Upper lobe of left lung (tissue), 6 donors: ENCODE measurements at regions not wholly inside any gene's neighbourhood (a gene's known extent, or its start where the extent isn't known, plus 50 kb on each side); places are given as distances from the start of the nearest gene placed in this dataset.

ENCODE experiments used
- ATAC-seq, 2 donors: fragments of 200-7000 bp; cut with Tn5 transposase; one replicate each; pipeline ENCODE4 v1.9.1; 2022; ENCODE audit warnings: mild to moderate bottlenecking in 2 of 2, moderate library complexity in 2 of 2; ENCODE audit not compliant: low FRiP score in 2 of 2
- DNase-seq, 2 donors: peaks; one replicate each; pipeline ENCODE4 v3.0.0-alpha.2; 2019 to 2020
- H3K27ac ChIP-seq, 4 donors: fragments of 200-600 bp; sonication (generic); one replicate each; pipeline ENCODE4 v1.5.1; 2016 to 2019
- H3K27me3 ChIP-seq, 4 donors: fragments of 200-600 bp; sonication (generic); one replicate each; pipeline ENCODE4 v1.5.1; 2017 to 2019
- H3K36me3 ChIP-seq, 4 donors: fragments of 200-600 bp; sonication (generic); one replicate each; pipeline ENCODE4 v1.5.1; 2016 to 2019
- H3K4me1 ChIP-seq, 4 donors: fragments of 200-600 bp; sonication (generic); one replicate each; pipeline ENCODE4 v1.5.1; 2018 to 2019
- H3K4me3 ChIP-seq, 4 donors: fragments of 200-600 bp; sonication (generic); one replicate each; pipeline ENCODE4 v1.5.1; 2017 to 2019; ENCODE audit warnings: mild to moderate bottlenecking in 2 of 4, moderate library complexity in 1 of 4
- H3K9me3 ChIP-seq, 4 donors: fragments of 200-600 bp; sonication (generic); one replicate each; pipeline ENCODE4 v1.5.1; 2018 to 2019
- EP300 ChIP-seq, 4 donors: sonication (generic); formaldehyde crosslinking; IDR thresholded peaks; one replicate each; pipeline ENCODE4 v1.5.1; 2017; ENCODE audit warnings: antibody characterized with exemption in 4 of 4, control low read depth in 2 of 4
- POLR2A ChIP-seq, 4 donors: fragments of 450-650 bp; IDR thresholded peaks; one replicate each; pipeline ENCODE4 v1.5.1; 2016 to 2017; ENCODE audit warnings: antibody characterized with exemption in 4 of 4, mild to moderate bottlenecking in 2 of 4
- POLR2AphosphoS5 ChIP-seq, 2 donors: sonication (generic); formaldehyde crosslinking; IDR thresholded peaks; one replicate each; pipeline ENCODE4 v1.5.1; 2017; ENCODE audit warnings: antibody characterized with exemption in 2 of 2
- WGBS, 2 donors: methylation state at CpG; one replicate each; pipeline ENCODE4 v1.1.5; 2017 to 2018; 5-methylcytosine and 5-hydroxymethylcytosine counted together
- TF ChIP-seq, protein P1 (sequence below), 6 experiments: fragments of 450-650 bp in 4 of 6; fragments of 200-600 bp in 2 of 6; sonication (generic) in 2 of 6; IDR thresholded peaks; one replicate each; pipeline ENCODE4 v1.5.1; 2016 to 2019; ENCODE audit warnings: antibody characterized with exemption in 6 of 6
- donor health status: DM: no; HTN: no; CAD: no; lungs with moderate emphysema.
- donor health status: DM: no; HTN: yes; CAD: no; lungs with severe emphysema.

DNA sequence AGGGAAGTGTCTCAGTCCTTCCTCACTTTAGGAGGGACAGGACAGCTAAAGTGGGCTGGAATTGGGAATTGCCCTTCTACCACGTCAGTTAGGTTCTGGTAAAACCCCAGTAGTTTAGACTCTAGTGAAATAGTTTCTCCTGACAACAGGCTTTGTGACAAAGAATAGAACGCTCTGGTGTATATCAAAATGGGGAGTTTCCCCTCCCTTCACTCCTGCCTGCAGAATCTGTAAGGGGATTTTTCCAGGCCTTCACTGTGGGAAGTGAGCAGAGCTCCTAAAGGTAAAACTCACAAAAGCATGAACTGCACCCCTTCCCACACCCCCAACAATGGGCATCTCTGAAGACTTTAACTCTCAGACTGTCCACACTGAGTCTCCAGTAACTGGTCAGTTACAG lies 460.9 kb upstream of the LRRC4C start:
- Histone ChIP-seq H3K36me3 (no peaks in the 10 kb centered on the region), H3K27ac (no peak overlapping the region), H3K9me3 (no peaks in the 10 kb centered on the region), H3K4me3 (no peak overlapping the region), H3K27me3 (no peaks in the 10 kb centered on the region), H3K4me1 (no peaks in the 10 kb centered on the region)
- no peak for DNase-seq
- no peak for TF ChIP-seq POLR2AphosphoS5 (IDR thresholded peaks at IDR 0.05)
- no peak for TF ChIP-seq EP300 (IDR thresholded peaks at IDR 0.05)
- TF ChIP-seq POLR2A (IDR thresholded peaks at IDR 0.05), result no peak
- TF ChIP-seq, protein P1, sequence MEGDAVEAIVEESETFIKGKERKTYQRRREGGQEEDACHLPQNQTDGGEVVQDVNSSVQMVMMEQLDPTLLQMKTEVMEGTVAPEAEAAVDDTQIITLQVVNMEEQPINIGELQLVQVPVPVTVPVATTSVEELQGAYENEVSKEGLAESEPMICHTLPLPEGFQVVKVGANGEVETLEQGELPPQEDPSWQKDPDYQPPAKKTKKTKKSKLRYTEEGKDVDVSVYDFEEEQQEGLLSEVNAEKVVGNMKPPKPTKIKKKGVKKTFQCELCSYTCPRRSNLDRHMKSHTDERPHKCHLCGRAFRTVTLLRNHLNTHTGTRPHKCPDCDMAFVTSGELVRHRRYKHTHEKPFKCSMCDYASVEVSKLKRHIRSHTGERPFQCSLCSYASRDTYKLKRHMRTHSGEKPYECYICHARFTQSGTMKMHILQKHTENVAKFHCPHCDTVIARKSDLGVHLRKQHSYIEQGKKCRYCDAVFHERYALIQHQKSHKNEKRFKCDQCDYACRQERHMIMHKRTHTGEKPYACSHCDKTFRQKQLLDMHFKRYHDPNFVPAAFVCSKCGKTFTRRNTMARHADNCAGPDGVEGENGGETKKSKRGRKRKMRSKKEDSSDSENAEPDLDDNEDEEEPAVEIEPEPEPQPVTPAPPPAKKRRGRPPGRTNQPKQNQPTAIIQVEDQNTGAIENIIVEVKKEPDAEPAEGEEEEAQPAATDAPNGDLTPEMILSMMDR (IDR thresholded peaks at IDR 0.05), result no peak
- ATAC-seq, result no peak
- 60 to 70% methylated on average over 1 to 2 of the region's 2 CpGs for WGBS, 2 donors

DNA sequence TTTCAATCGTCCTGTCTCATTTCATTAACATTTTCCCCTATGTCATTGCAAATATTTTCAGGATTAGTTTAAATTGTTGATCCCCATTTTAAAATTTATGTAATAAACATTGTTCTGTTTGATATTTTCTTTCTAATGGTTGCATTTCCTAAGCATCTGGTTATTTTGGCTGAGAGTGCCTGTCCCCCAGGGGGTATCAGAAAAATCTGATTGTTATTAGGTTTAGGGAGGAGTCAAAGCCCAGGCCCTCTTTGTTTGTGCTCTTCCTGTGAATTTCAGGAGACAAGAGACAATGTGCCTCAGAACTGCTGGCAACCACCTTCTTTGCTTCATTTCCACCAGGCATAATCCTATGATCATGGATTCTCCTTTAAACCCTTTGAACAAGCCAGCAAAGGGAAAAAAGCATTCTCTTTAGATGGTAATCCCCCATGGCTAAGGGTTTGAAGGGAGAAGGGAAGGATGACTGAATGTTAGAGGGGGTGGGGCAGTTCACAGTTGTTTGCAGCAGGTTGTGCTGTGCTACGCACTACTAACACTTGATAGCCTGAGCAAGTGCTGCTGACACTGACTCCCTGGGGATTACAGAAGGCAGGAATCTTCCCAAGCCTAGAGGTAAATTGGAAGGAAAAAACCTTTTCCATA lies 462.4 kb upstream of the LRRC4C start:
- Histone ChIP-seq H3K27ac (no peak overlapping the region), H3K9me3 (no peaks in the 10 kb centered on the region), H3K27me3 (no peaks in the 10 kb centered on the region), H3K4me3 (no peak overlapping the region), H3K4me1 (no peaks in the 10 kb centered on the region), H3K36me3 (no peaks in the 10 kb centered on the region)
- DNase-seq (no peak), ATAC-seq (no peak)
- TF ChIP-seq POLR2A (IDR thresholded peaks at IDR 0.05) (no peak), POLR2AphosphoS5 (IDR thresholded peaks at IDR 0.05) (no peak), EP300 (IDR thresholded peaks at IDR 0.05) (no peak)
- TF ChIP-seq, protein P1 (IDR thresholded peaks at IDR 0.05), result no peak
- WGBS, 2 donors, result 59 to 80% methylated on average over 2 of the region's 2 CpGs

DNA sequence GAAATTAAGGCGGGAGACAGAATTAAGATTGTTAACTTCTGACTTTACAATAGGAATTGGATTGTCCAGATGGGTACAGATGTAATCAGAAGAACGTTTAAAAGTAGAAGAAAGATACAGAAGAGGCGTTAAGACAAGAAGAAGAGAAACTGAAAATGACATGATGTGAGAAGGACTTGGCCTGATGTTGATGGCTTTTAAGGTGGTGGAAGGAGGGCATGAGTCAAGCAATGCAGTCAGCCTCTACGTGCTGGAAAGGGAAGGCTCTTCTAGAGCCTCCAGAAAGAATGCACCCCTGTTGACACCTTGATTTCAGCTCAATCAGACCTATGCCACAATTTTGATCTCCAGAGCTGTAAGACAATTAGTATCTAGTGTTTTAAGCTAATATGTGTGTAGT lies 466.9 kb upstream of the LRRC4C start:
- ATAC-seq (no peak), DNase-seq (no peak)
- TF ChIP-seq, protein P1 (IDR thresholded peaks at IDR 0.05), result no peak
- TF ChIP-seq POLR2A (IDR thresholded peaks at IDR 0.05) (no peak), POLR2AphosphoS5 (IDR thresholded peaks at IDR 0.05) (no peak), EP300 (IDR thresholded peaks at IDR 0.05) (no peak)
- Histone ChIP-seq H3K36me3 (no peaks in the 10 kb centered on the region), H3K27me3 (no peaks in the 10 kb centered on the region), H3K4me1 (no peaks in the 10 kb centered on the region), H3K4me3 (no peak overlapping the region), H3K9me3 (no peaks in the 10 kb centered on the region), H3K27ac (no peak overlapping the region)
- 80 to 82% methylated on average over 4 of the region's 4 CpGs for WGBS, 2 donors

DNA sequence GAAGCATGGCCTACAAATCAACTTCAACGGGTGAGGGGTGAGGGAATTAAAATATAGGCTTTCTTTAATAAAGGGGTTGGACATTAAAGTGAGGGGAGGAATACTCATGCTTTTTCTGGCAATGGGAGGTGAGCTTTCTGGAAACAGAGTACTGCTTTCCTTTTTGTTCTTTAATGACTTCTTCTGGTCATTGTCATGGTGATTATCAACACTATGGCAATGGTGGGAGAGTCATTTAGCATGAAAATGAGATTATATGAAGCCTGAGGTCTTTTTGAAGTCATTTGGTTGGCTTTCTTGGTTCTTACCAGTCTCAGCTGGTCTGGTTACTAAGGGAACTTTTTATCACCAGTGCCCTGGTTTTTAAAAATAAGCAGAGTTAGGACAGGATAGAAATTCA lies 475.8 kb upstream of the LRRC4C start:
- ATAC-seq (no peak), DNase-seq (no peak)
- no peaks in the 10 kb centered on the region for H3K9me3 ChIP-seq
- TF ChIP-seq POLR2A (IDR thresholded peaks at IDR 0.05), result no peak
- TF ChIP-seq EP300 (IDR thresholded peaks at IDR 0.05), result no peak
- TF ChIP-seq POLR2AphosphoS5 (IDR thresholded peaks at IDR 0.05), result no peak
- TF ChIP-seq, protein P1 (IDR thresholded peaks at IDR 0.05), result no peak
- 64 to 73% methylated on average over 1 of the region's 1 CpG for WGBS, 2 donors
- H3K4me3 ChIP-seq, result no peak overlapping the region
- H3K27ac ChIP-seq, result no peak overlapping the region
- H3K4me1 ChIP-seq, result no peaks in the 10 kb centered on the region
- H3K36me3 ChIP-seq, result no peaks in the 10 kb centered on the region
- no peaks in the 10 kb centered on the region for H3K27me3 ChIP-seq

DNA sequence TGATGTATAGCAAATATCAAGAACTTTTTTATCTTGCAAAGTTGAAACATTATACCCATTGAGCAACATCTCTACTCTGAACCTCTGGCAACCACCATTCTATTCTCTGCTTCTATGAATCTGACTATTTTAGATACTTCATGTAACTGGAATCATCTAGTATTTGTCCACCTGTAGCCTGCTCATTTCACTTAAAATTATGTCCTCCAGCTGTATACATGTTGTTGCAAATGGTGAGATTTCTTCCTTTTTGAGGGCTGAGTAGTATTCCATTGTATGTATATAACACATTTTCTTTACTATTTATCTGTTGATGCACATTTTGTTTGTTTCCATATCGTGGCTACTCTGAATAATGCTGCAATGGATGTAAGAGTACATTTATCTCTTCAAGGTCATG lies 476.3 kb upstream of the LRRC4C start:
- TF ChIP-seq POLR2A (IDR thresholded peaks at IDR 0.05) (no peak), EP300 (IDR thresholded peaks at IDR 0.05) (no peak)
- Histone ChIP-seq H3K4me3 (no peak overlapping the region), H3K27me3 (no peaks in the 10 kb centered on the region), H3K36me3 (no peaks in the 10 kb centered on the region), H3K9me3 (no peaks in the 10 kb centered on the region), H3K27ac (no peak overlapping the region), H3K4me1 (no peaks in the 10 kb centered on the region)
- WGBS, 2 donors, result 50 to 81% methylated on average over 1 of the region's 1 CpG
- ATAC-seq (no peak), DNase-seq (no peak)
